ENCODE measurements at regions not wholly inside any gene's neighbourhood (a gene's known extent, or its start where the extent isn't known, plus 50 kb on each side); places are given as distances from the start of the nearest gene placed in this dataset.
"Not testable (repeated sequence)": the region's sequence is repeated elsewhere in the genome, so short reads cannot be mapped to it uniquely, and the experiment has no call there.

DNA sequence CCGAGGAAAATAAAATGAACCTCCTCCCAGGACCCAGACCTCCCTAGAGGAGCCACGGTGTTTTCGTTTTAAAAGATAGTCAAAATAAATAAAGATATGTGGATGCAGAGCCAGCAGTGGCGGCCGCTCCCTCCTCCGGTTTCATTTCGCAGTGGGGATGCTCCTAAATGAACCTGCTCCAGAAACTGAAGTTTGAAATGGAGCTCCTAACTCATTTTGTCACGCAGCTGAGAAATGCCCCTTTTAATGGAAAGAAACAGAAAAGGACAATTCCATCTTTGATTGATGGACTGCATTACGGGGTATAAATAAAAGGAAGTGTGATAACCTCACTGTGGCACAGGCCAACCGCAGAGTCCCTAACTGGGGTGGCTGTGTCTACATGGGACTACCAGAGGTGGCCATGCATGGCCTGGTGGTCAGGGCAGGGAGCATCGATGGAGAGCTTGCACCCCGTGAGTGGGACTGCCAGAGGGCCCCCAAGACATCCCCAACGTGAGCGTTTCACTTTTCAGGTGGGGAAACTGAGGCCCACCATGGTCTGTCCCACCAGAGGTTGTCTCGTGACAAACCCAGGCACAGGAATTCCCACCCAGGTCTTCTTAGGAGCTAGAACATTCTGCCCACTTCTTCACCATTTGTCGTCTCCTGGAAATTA lies 426.6 kb downstream of the BRD1 start:
- Histone ChIP-seq H3K9me3 (ENCODE audit: low read depth, low read length) (no peaks in the 10 kb centered on the region), H3K9ac (ENCODE audit: insufficient read length) (no peak overlapping the region), H3K4me3 (no peak overlapping the region), H3K36me3 (ENCODE audit: insufficient read depth, low read length) (no peaks in the 10 kb centered on the region), H3K27ac (no peak overlapping the region)
- no peak for TF ChIP-seq FOXP2 (optimal IDR thresholded peaks at IDR 0.05; ENCODE audit: control extremely low read depth, extremely low read length, insufficient read depth)
- TF ChIP-seq POLR2AphosphoS5 (IDR thresholded peaks at IDR 0.05; ENCODE audit: borderline replicate concordance, low read depth, low read length) = no peak
- TF ChIP-seq EZH2 (IDR thresholded peaks at IDR 0.05) = no peak
- no peak for DNase-seq (ENCODE audit: low read depth, low spot score)

DNA sequence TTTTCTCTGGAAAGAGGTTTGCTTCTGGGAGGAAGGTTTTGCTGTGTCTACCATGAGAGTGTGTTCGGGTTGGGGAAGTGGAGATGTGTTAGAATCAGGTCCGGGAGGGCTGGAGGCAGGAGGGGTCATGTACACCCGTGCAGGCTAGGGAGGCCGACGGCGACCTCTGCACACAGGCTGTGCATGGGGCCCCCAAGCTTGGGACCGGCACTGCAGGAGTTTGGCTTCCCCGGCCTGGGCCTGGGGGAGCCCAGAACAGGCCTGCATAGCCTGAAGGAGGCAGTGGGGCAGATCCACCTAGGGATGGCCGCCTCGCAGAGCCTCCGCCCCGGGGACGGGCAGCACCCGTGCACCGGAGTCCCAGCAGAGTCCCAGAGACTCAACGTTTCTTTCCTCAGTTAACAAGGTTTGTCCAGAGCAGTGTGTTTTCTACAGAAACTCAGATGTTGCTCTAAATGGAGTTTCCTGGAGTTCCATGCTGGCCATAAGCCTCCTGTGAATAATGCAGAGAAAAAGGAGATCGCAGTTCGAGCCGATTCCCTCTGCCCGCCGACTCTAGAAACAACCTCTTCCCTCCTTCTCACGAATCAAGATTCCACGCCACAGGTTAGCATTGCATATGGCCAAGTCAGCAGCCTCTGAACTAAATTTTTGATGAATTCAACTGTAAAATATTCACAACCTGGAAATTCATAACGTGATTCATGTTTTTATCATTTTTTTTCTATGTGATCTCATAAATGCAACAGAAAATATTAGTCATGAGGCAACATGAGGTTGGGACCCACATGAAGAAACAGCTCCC lies 427.3 kb downstream of the BRD1 start:
- no peak for DNase-seq (ENCODE audit: low read depth, low spot score)
- Histone ChIP-seq H3K36me3 (ENCODE audit: insufficient read depth, low read length) (no peaks in the 10 kb centered on the region), H3K9me3 (ENCODE audit: low read depth, low read length) (no peaks in the 10 kb centered on the region), H3K9ac (ENCODE audit: insufficient read length) (no peak overlapping the region), H3K27ac (no peak overlapping the region), H3K4me3 (no peak overlapping the region)
- TF ChIP-seq POLR2AphosphoS5 (IDR thresholded peaks at IDR 0.05; ENCODE audit: borderline replicate concordance, low read depth, low read length) (no peak), EZH2 (IDR thresholded peaks at IDR 0.05) (no peak), FOXP2 (optimal IDR thresholded peaks at IDR 0.05; ENCODE audit: control extremely low read depth, extremely low read length, insufficient read depth) (no peak)

DNA sequence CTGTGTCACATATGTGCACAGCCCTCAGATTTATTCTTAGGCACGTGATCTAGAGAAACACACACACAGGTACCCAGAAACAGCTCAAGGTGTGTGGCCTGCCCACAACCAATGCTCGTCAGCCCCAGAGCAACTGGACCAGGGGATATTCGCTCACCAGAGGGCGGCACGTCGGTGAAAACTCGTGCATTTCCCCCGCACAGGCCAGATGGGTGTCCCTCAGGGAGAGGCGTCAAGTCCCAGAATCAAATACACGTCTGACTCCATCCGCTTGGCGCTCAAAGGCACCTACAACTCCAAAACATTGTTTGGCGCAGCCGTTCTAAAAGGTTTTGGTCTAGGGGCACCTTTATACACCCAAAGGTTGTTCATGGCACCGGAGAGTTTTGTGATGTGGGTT lies 429.0 kb downstream of the BRD1 start:
- H3K4me3 ChIP-seq = no peak overlapping the region
- H3K9me3 ChIP-seq (ENCODE audit: low read depth, low read length) = no peaks in the 10 kb centered on the region
- no peak for DNase-seq (ENCODE audit: low read depth, low spot score)
- H3K27ac ChIP-seq = no peak overlapping the region
- TF ChIP-seq POLR2AphosphoS5 (IDR thresholded peaks at IDR 0.05; ENCODE audit: borderline replicate concordance, low read depth, low read length) = no peak
- no peak for TF ChIP-seq EZH2 (IDR thresholded peaks at IDR 0.05)
- TF ChIP-seq FOXP2 (optimal IDR thresholded peaks at IDR 0.05; ENCODE audit: control extremely low read depth, extremely low read length, insufficient read depth) = no peak
- H3K36me3 ChIP-seq (ENCODE audit: insufficient read depth, low read length) = no peaks in the 10 kb centered on the region
- H3K9ac ChIP-seq (ENCODE audit: insufficient read length) = no peak overlapping the region

DNA sequence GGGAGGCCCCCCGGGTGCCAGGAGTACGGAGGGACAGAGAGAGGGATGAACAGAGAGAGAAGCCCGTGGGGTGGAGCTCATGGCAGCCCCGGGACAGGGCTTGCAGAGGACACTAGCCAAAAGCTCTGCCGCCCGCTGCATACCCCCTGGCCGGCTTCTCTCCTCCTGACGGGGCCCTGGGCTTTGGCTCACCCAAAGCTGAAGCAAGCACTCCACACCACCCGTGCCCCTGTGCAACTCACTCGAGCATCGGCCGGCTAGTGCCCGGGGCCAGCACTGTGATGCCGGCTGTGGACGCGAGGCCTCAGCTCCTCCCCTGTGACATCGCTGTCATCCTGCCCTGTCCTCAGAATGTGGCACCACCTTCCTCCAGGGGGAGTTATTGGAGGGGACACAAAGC lies 429.6 kb downstream of the BRD1 start:
- Histone ChIP-seq H3K36me3 (ENCODE audit: insufficient read depth, low read length) (no peaks in the 10 kb centered on the region), H3K9me3 (ENCODE audit: low read depth, low read length) (no peaks in the 10 kb centered on the region), H3K9ac (ENCODE audit: insufficient read length) (no peak overlapping the region), H3K4me3 (no peak overlapping the region), H3K27ac (no peak overlapping the region)
- TF ChIP-seq FOXP2 (optimal IDR thresholded peaks at IDR 0.05; ENCODE audit: control extremely low read depth, extremely low read length, insufficient read depth) (no peak), EZH2 (IDR thresholded peaks at IDR 0.05) (no peak)
- no peak for DNase-seq (ENCODE audit: low read depth, low spot score)

DNA sequence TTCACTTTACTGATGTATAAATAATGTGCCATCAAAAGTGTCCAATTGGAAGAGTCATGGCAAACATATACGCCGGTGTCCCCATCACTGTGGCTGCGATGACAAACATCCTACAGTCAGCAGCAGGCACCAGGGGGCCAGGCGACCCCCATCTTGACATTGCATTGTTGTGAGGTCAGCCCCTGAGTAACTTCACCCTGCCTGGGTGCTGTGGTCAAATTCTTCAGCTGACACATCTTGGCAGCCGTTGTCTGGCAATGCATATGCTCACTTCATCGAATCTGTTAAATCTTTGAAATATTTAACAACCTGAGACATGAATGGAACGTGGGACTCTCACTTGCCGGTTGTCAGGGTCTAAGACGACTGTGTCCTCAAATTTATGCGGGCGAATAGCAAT lies 430.9 kb downstream of the BRD1 start:
- H3K9me3 ChIP-seq (ENCODE audit: low read depth, low read length) = no peaks in the 10 kb centered on the region
- H3K27ac ChIP-seq = no peak overlapping the region
- H3K9ac ChIP-seq (ENCODE audit: insufficient read length) = no peak overlapping the region
- TF ChIP-seq POLR2AphosphoS5 (IDR thresholded peaks at IDR 0.05; ENCODE audit: borderline replicate concordance, low read depth, low read length) (no peak), FOXP2 (optimal IDR thresholded peaks at IDR 0.05; ENCODE audit: control extremely low read depth, extremely low read length, insufficient read depth) (no peak), EZH2 (IDR thresholded peaks at IDR 0.05) (no peak)
- no peaks in the 10 kb centered on the region for H3K36me3 ChIP-seq (ENCODE audit: insufficient read depth, low read length)
- H3K4me3 ChIP-seq = no peak overlapping the region
- no peak for DNase-seq (ENCODE audit: low read depth, low spot score)

DNA sequence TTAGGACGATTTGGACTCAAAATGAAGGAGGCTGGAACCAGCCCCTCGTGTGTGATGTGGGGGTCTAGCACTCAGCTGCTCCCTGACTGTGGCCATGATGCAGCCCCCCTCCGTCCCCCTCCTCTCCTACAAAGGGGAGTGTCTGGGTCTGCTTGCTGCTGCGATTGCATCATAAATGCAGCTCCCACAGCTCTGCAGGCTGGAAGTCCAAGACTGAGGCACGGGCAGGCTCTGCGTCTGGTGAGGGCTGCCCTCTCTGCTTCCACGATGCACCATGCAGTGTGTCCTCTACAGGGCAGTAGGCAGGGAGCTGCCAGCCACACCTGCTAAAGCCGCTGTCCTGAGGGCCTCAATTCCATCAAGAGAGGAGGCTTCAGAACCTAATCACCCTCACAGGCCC lies 432.1 kb downstream of the BRD1 start:
- no peak overlapping the region for H3K27ac ChIP-seq
- no peaks in the 10 kb centered on the region for H3K36me3 ChIP-seq (ENCODE audit: insufficient read depth, low read length)
- H3K9ac ChIP-seq (ENCODE audit: insufficient read length) = no peak overlapping the region
- H3K9me3 ChIP-seq (ENCODE audit: low read depth, low read length) = no peaks in the 10 kb centered on the region
- H3K4me3 ChIP-seq = no peak overlapping the region
- TF ChIP-seq FOXP2 (optimal IDR thresholded peaks at IDR 0.05; ENCODE audit: control extremely low read depth, extremely low read length, insufficient read depth) = no peak
- TF ChIP-seq EZH2 (IDR thresholded peaks at IDR 0.05) = no peak
- TF ChIP-seq POLR2AphosphoS5 (IDR thresholded peaks at IDR 0.05; ENCODE audit: borderline replicate concordance, low read depth, low read length) = no peak
- DNase-seq (ENCODE audit: low read depth, low spot score) = no peak

DNA sequence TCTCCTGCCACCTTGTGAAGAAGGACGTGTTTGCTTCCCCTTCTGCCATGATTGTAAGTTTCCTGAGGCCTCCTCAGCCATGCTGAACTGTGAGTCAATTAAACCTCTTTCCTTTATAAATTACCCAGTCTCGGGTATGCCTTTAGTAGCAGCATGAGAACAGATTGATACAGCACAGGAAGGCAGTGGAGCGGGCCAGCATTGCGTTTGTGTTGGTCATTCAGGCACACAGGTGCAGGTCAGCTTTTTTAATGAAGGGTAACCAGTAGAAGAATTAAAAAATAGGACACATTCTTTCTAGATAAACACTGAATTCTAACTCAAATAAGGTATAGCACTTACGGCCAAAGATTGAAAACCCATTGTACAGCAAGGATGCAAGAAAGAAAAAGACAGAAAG lies 432.6 kb downstream of the BRD1 start:
- not testable (repeated sequence) for H3K27ac ChIP-seq; H3K9me3 ChIP-seq (ENCODE audit: low read depth, low read length); H3K36me3 ChIP-seq (ENCODE audit: insufficient read depth, low read length); DNase-seq (ENCODE audit: low read depth, low spot score); H3K9ac ChIP-seq (ENCODE audit: insufficient read length); H3K4me3 ChIP-seq

DNA sequence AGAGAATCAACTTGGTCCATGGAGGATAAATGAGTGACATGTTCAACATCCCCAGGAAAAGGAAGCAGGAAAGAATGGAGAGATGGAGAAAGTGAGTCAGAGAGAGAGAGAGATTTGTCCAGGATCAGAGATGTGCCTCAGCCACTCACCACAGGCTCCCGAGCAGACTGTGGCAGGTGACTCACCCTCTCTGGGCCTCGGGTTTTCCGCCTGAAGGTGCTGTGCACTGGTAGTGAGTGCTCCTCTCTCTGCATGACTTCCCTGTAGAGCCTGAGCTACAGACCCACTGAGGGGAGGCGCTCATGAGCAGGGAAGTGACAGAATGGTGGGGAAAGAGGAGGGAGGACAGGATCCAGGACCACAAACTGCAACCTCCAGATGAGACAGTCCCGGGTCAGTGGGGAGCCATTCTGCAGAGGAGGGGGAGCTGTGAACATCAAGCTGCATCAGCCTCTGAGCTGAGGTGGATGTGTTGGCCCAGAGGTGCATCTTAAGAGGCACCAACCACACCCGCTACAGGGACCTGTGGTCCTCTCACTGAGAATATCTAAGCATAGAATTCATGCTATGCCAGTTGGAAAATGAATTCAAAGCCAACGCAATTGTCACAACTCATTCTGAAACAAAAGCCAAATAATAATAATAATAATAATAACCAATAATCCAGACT lies 433.4 kb downstream of the BRD1 start:
- Histone ChIP-seq H3K27ac (no peak overlapping the region), H3K4me3 (no peak overlapping the region)
- DNase-seq (ENCODE audit: low read depth, low spot score) = no peak

More for the DNA sequence above, 433.4 kb downstream of the BRD1 start:
- Histone ChIP-seq H3K9me3 (ENCODE audit: low read depth, low read length) (no peaks in the 10 kb centered on the region), H3K9ac (ENCODE audit: insufficient read length) (no peak overlapping the region), H3K36me3 (ENCODE audit: insufficient read depth, low read length) (no peaks in the 10 kb centered on the region)
- TF ChIP-seq EZH2 (IDR thresholded peaks at IDR 0.05) = no peak
- no peak for TF ChIP-seq FOXP2 (optimal IDR thresholded peaks at IDR 0.05; ENCODE audit: control extremely low read depth, extremely low read length, insufficient read depth)
- no peak for TF ChIP-seq POLR2AphosphoS5 (IDR thresholded peaks at IDR 0.05; ENCODE audit: borderline replicate concordance, low read depth, low read length)
